ENCODE measurements at regions not wholly inside any gene's neighbourhood (a gene's known extent, or its start where the extent isn't known, plus 50 kb on each side); places are given as distances from the start of the nearest gene placed in this dataset.

DNA sequence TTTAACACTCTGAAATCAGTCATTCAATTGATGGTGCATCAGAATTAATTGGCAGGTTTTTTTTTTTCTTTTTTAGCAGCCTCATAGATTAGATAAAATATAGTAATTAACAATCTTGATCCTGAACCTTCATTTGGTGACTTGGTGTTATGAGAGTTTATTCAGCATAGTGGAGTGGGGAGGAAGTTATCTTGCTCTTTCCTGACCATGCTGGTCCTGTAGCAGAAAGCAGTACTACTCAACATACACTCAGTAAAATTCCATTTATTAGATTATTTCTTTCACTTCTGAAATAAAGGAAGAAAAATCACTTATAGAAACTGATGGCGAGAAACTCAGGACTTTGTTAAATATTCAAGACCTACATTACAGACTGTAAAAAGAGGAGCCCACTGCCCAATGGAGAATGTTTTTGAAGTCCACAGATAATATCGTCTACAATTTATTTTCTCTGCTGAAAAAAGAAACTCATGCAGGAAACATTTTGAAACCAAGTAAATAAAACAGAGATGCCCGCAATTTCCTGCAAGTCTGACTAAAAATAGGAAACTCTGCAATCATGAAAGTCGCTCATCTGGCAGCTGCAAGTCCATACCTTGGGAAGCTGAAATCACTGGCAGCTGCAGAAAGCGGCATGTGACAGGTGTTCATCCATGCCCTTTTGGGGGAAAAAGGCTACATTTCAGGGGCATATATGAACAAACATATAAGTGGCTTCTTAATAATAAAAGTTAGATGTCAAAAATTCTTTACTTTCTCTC, 233.2 kb upstream of the RFX3 start:
- no peak for TF ChIP-seq CTCF (IDR thresholded peaks at IDR 0.05; ENCODE audit: borderline replicate concordance, control extremely low read depth, extremely low read depth, insufficient read depth, missing control alignments)
- no peak for DNase-seq (ENCODE audit: low spot score)
- in situ Hi-C loops (cut with MboI; ENCODE audit: low sequenced_read_pairs, unreplicated experiment), result no loop called here

DNA sequence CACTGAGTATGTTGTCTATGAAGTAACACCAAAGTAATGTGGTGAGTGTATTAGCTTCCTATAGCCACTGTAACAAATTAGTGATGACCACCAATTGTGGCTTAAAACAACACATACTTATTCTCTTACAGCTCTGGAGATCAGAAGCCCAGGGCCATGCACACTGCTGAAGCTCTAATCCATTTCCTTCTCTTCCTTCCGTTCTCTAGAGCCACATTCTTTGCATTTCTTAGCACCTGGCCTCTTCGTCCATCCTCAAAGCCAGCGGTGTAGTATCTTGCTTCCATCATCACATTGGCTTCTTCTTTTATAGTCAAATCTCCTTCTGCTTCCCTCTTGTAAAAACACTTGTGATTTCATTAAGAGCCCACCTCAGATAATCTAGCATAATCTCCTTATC, 230.3 kb upstream of the RFX3 start:
- no peak for DNase-seq (ENCODE audit: low spot score)
- in situ Hi-C loops (cut with MboI; ENCODE audit: low sequenced_read_pairs, unreplicated experiment), result no loop called here
- TF ChIP-seq CTCF (IDR thresholded peaks at IDR 0.05; ENCODE audit: borderline replicate concordance, control extremely low read depth, extremely low read depth, insufficient read depth, missing control alignments), result no peak

DNA sequence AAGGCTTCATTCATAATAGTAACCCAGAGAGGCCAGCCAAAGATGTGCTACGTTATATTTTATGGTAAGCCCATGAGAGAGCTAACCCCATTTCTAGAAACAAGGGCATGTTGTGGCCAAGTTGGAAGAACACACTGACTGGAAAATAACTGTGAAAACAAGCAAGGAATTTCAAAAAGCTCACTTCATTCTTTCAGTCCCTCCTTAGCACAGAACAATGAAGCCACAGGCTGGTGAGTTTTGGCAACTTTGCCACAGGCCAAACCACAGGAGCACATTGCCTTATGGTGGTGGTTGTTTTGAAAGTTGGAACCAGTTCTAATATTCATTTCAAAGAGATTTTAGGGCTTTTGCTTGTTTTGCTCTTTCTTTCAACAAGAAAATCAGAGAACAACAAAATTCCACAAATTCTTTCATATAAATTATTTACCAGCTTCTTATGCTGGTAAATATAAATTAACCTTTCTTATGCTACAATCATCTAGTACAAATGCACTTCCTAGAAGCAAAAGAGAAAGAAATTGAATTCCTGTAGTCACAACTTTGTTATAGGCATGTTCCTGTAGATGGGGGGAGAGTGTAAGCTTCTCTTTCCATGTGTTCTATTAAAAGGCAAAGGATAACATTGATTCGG, 225.4 kb upstream of the RFX3 start:
- TF ChIP-seq CTCF (IDR thresholded peaks at IDR 0.05; ENCODE audit: borderline replicate concordance, control extremely low read depth, extremely low read depth, insufficient read depth, missing control alignments), result no peak
- in situ Hi-C loops (cut with MboI; ENCODE audit: low sequenced_read_pairs, unreplicated experiment), result no loop called here
- DNase-seq (ENCODE audit: low spot score), result no peak

DNA sequence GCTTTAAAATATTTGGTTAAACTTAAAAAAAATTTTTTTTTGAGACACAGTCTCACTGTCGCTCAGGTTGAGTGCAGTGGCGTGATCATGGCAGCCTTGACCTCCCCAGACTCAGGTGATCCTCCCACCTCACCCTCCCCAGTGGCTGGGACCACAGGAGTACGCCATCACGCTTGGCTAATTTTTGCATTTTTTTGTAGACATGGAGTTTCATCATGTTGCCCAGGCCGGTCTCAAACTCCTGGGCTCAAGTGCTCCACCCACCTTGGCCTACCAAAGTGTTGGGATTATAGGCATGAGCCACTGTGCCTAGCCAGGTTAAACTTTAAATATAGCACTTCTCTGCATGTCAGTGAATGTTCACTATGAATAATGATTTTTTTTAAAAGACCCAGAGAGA, 224.5 kb upstream of the RFX3 start:
- no peak for DNase-seq (ENCODE audit: low spot score)
- in situ Hi-C loops (cut with MboI; ENCODE audit: low sequenced_read_pairs, unreplicated experiment), result no loop called here

DNA sequence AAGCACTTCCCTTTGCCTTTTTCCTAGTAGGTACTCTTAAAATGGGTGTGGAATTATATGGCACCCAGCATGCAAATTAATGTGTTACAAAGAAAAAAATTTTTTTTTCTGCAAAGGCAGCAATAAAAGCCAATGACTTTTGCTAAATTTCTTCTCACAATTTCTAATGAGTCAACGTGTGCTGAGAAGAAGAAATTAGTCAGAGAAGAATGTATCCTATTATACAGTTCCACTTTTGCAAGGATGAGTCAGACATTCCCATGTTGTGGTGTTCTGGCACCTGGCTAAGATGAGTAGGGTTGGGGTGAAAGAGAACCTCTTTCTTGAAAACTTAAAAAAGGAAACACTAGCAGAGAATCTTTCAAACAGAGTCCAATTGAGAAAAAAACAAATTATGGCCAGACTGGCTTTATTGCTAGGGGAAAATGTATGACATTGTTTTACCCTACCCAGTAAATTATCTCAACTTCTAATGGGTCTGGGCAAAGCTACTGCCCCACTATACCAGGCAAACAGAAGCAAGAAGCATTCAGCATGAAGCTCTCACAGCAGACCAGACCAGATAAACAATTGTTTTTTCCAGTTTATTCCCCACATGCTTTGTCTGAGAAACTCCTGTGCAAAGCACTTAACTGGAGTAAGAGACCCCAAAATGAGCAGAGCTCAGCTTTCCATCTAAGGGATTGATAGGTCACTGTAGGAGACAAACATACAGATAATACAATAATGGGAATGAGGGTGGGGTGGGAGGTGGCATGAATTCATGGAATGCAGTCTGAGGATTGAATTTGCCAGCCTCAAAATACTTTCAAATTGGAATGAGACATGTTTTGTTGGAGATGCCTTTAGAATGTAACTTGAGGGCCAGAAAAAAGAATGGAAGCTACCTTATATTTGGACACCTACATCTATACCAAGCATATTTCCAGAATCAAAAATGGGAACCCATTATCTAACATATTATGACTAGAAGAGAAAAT, 220.8 kb upstream of the RFX3 start:
- in situ Hi-C loops (cut with MboI; ENCODE audit: low sequenced_read_pairs, unreplicated experiment), result loop anchor here (25.0 kb wide), 1 partner anchor 591 kb away; no protein-coding TSS in a partner anchor
- TF ChIP-seq CTCF (IDR thresholded peaks at IDR 0.05; ENCODE audit: borderline replicate concordance, control extremely low read depth, extremely low read depth, insufficient read depth, missing control alignments), result no peak
- DNase-seq (ENCODE audit: low spot score), result no peak

More for the DNA sequence above, 224.5 kb upstream of the RFX3 start:
- TF ChIP-seq CTCF (IDR thresholded peaks at IDR 0.05; ENCODE audit: borderline replicate concordance, control extremely low read depth, extremely low read depth, insufficient read depth, missing control alignments), result no peak

DNA sequence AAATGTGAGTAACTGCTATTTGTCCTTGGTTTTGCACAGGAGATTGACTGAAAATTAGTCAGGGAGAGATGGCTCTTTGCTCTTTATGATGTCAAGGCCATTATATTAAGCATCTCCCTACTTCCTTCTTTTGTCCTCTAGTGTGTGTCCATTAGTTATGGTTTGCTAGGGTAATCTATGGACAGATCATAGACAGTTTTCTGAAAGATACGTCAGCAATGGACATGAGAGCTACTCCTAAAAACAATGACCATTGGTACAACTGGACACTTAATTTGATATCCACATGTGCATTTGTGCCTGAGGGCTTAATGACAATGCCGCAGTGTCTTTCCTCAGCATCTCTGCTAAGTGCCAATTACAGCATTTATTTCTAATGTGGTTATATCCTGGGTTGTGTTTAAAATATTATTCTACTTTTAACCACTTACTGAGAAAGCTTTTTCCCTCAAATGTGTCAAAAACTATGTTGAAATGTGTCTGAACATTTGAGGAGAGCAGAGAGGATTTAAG, 218.2 kb upstream of the RFX3 start:
- no peak for DNase-seq (ENCODE audit: low spot score)
- no peak for TF ChIP-seq CTCF (IDR thresholded peaks at IDR 0.05; ENCODE audit: borderline replicate concordance, control extremely low read depth, extremely low read depth, insufficient read depth, missing control alignments)
- in situ Hi-C loops (cut with MboI; ENCODE audit: low sequenced_read_pairs, unreplicated experiment), result loop anchor here (25.0 kb wide), 1 partner anchor 593 kb away; no protein-coding TSS in a partner anchor
